Testis (tissue), 2 donors: ENCODE measurements at regions not wholly inside any gene's neighbourhood (a gene's known extent, or its start where the extent isn't known, plus 50 kb on each side); places are given as distances from the start of the nearest gene placed in this dataset.

Experiments
- CTCF ChIP-seq, 3 experiments: fragments of 450-650 bp in 2 of 3; fragments of 200-600 bp in 1 of 3; sonication (generic) in 1 of 3; IDR thresholded peaks; one replicate each; pipeline ENCODE4 v1.5.1; 2016 to 2019; ENCODE audit warnings: antibody characterized with exemption in 3 of 3, mild to moderate bottlenecking in 2 of 3, moderate library complexity in 1 of 3
- POLR2A ChIP-seq: fragments of 450-650 bp; IDR thresholded peaks from one replicate; pipeline ENCODE4 v1.6.1; 2017; ENCODE audit warnings: antibody characterized with exemption, mild to moderate bottlenecking, moderate library complexity

GRCh38 chr11:92790366-92790765, 179.1 kb upstream of the MTNR1B start:
- TF ChIP-seq CTCF (IDR thresholded peaks at IDR 0.05) (no peak), POLR2A (no peak)
